Amygdala (tissue), 56 donors: ENCODE measurements at regions not wholly inside any gene's neighbourhood (a gene's known extent, or its start where the extent isn't known, plus 50 kb on each side); places are given as distances from the start of the nearest gene placed in this dataset.

ENCODE experiments used
- DNase-seq, 56 donors: peaks; one replicate each; lab custom pipeline; 2025; lab: John Stamatoyannopoulos, UW

- no peak for DNase-seq
Measured at GRCh38 chr2:120595739-120596138, 139.9 kb upstream of the GLI2 start.

- peak in 27 of 56 donors; percentile 8 to 64 (median 36) for DNase-seq
Measured at GRCh38 chr2:120596191-120596811, 139.4 kb upstream of the GLI2 start.

GRCh38 chr2:120596990-120597594 is 138.6 kb upstream of the GLI2 start:
- peak in 5 of 56 donors; percentile 15 to 36 (median 31) for DNase-seq

DNA sequence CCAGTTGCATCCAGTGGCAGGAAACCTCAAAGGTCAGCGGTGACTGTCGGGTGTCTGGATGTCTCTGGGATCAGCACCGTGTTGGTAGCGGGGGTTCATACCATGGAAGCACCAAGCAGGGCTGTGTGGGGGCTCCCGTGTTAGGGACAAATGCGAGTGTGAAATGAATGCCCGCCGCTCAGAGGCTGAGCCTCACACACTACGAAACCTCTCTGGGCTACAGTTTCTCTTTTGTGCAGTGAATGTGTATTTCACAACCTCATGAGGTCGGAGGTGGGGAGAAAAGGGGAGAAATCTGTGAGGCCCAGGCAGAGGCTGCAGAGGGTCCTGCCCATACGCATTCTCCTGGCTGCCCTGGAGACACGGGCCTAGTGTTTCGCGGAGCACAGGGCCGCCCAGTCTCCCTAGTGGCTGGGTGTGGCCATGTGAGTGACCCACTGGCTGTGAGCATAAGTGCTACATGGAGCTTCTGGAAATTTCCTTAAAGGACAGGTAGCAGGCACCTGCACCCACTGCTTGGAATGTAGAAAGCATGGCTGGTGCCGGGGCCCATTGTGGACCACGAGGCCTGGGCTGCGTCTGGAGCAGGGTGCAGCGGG is 138.0 kb upstream of the GLI2 start:
- no peak for DNase-seq

GRCh38 chr2:120598416-120598815 is 137.3 kb upstream of the GLI2 start:
- no peak for DNase-seq

GRCh38 chr2:120599072-120599471 is 136.6 kb upstream of the GLI2 start:
- no peak for DNase-seq

DNA sequence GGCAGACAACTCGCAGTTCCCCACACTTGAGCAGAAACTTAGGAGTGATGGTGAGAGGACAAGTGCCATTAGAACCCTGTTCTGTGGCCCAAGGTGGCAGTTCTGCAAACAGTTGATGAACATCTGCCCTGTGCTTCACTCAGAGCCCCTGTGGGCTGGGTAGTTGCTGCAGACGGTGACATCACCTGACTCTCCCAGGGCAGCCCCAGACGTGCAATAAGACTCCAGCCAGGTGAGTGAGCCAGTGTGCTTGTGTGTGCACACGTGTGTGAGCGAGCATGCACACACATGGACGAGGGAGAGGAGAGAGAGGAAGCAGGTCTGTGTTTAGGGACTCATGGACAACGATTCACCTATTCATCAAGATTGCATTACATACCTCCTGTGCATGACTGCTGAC is 136.0 kb upstream of the GLI2 start:
- no peak for DNase-seq

GRCh38 chr2:120600335-120600734 is 135.3 kb upstream of the GLI2 start:
- no peak for DNase-seq

DNA sequence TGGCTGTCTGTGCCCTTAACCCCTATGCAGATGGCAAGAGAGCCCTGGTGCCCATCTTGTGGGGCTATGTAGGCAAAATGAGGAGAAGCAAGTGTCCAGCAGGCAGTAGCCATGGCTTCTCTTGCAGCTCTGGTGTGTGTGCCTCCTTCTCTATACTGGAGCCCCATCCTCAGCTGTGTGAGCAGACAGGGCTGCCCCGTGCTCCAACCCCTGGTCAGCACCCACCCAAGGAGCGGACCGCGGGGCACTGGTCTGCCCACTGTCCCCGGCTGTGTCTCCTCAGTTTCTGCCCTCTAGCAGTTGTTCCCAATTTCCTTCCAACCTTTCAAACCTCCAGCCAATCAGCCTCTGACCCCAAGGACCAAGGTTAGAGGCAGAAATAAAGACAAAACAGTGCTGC is 134.9 kb upstream of the GLI2 start:
- DNase-seq, result no peak

- DNase-seq, result no peak
Measured at GRCh38 chr2:120601566-120601965, 134.1 kb upstream of the GLI2 start.

GRCh38 chr2:120602251-120602650 is 133.4 kb upstream of the GLI2 start:
- no peak for DNase-seq

GRCh38 chr2:120604767-120605166 is 130.9 kb upstream of the GLI2 start:
- DNase-seq, result no peak

GRCh38 chr2:120605231-120605935 is 130.3 kb upstream of the GLI2 start:
- no peak for DNase-seq

GRCh38 chr2:120606280-120606679 is 129.4 kb upstream of the GLI2 start:
- no peak for DNase-seq

DNA sequence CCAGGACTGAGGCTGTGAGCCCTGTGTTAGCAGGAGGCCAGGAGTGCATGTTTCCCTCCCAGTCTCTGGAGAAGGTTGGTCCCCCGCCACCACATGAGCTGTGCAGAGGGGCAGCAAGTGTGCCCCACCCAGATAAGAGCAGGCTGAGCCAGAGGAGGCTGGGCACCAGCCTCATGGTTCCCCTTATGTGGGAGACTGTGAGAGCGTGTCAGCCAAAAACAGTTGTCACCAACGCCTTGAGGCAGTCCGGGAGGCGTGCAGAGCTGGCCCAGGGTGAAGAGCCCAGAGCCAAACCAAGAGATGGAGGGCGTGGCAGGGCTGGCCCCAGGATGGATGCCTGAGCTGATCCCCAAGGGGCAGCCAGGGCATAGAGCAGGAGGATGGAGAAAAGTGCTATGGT is 128.7 kb upstream of the GLI2 start:
- no peak for DNase-seq

DNA sequence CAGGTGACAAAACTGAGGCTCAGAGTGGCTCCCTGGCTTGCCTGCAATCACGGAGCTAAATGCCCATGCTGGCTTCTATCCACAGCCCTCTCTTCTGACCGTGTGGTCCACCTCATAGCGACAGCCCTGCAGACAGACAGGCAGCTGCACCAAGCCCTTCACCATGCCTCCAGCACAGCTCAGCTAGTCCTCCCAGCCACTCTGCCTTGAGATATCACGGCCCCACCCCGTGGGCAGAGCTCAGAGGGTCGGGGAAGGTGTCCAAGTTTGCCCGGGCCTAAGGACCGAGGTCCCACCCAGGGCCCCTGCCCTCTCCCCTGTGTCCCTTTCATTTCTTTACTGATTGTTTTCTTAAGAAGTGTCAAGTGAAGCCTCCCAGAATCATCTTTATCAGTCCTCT is 128.2 kb upstream of the GLI2 start:
- DNase-seq, result no peak

DNA sequence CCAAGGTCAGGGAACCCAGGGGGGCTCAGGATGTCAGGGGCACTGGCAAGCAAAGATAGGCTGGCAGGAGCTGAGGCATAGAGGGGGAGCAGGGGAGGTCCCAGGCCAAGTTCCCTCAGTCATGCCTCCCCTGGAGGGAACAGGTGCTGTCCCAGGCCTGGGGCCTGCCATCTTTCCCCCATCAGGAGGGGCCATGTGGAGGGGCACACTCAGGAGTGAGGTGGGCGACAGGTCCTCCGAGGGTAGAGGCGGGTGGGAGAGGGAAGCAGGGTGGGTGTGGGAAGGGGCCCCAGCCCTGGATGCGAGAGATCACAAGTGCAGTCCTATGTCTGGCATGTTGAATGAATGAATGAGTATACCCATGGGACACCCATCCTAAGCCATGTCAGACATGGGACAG is 127.7 kb upstream of the GLI2 start:
- no peak for DNase-seq

GRCh38 chr2:120609826-120610395 is 125.8 kb upstream of the GLI2 start:
- DNase-seq, result no peak

- no peak for DNase-seq
Measured at GRCh38 chr2:120611016-120611415, 124.7 kb upstream of the GLI2 start.

- DNase-seq, result no peak
Measured at GRCh38 chr2:120611961-120612360, 123.7 kb upstream of the GLI2 start.

- DNase-seq, result no peak
Measured at GRCh38 chr2:120612471-120612870, 123.2 kb upstream of the GLI2 start.
